ENCODE measurements at regions not wholly inside any gene's neighbourhood (a gene's known extent, or its start where the extent isn't known, plus 50 kb on each side); places are given as distances from the start of the nearest gene placed in this dataset.

- Mint-ChIP-seq H3K9me3 (peaks cover 3 to 59% of the 10 kb centered on the region in 2 experiments; a peak in 3 of 5 replicates), H3K4me1 (no peaks in the 10 kb centered on the region), H3K27me3 (ENCODE audit: low read depth) (peaks cover 16% of the 10 kb centered on the region), H3K36me3 (ENCODE audit: insufficient read depth in 1 of 3, low read depth in 3 of 3) (peaks cover 0 to 4% (median 0%) of the 10 kb centered on the region in 3 experiments; a peak in 1 of 7 replicates), H3K27ac (no peak overlapping the region), H3K4me3 (no peak overlapping the region)
- Histone ChIP-seq H3K23ac (ENCODE audit: insufficient read length, low read depth, low read length) (no peak overlapping the region), H3K14ac (ENCODE audit: insufficient read depth, low read length) (no peak overlapping the region), H4K91ac (ENCODE audit: insufficient read length, low read depth, low read length) (no peak overlapping the region), H3K23me2 (ENCODE audit: insufficient read length, low read depth, low read length, poor library complexity, severe bottlenecking) (no peaks in the 10 kb centered on the region), H3K4me1 (ENCODE audit: insufficient read depth, low read length) (no peaks in the 10 kb centered on the region), H3K56ac (ENCODE audit: insufficient read length, low read depth, low read length) (no peak overlapping the region), H4K8ac (replicated peaks; ENCODE audit: insufficient read length, low read depth, low read length) (no peak overlapping the region), H2BK12ac (ENCODE audit: insufficient read length, low read depth, low read length) (no peak overlapping the region), H3K9ac (ENCODE audit: extremely low read depth, insufficient read length, low read length) (no peak overlapping the region), H3K4me2 (ENCODE audit: insufficient read depth, insufficient read length, low read length) (no peak overlapping the region), H2BK120ac (ENCODE audit: low read depth, low read length, poor library complexity, severe bottlenecking) (no peak overlapping the region), H2BK20ac (ENCODE audit: low read depth, low read length, poor library complexity, severe bottlenecking) (no peak overlapping the region), H2AFZ (ENCODE audit: low read length) (no peak overlapping the region), H4K20me1 (ENCODE audit: control insufficient read depth, insufficient read depth, insufficient read length) (no peaks in the 10 kb centered on the region), H3K27me3 (ENCODE audit: insufficient read depth, low read length) (no peaks in the 10 kb centered on the region), H4K5ac (ENCODE audit: insufficient read length, low read depth, low read length) (no peak overlapping the region), H3K79me2 (ENCODE audit: insufficient read depth, low read length) (no peaks in the 10 kb centered on the region), H3K27ac (ENCODE audit: insufficient read length, low read depth, low read length) (no peak overlapping the region), H3K9me3 (ENCODE audit: control insufficient read depth, low read depth, low read length) (no peaks in the 10 kb centered on the region), H3K4ac (ENCODE audit: low read depth, low read length) (no peak overlapping the region), H3T11ph (ENCODE audit: low read length) (no peak overlapping the region), H2BK15ac (ENCODE audit: low read depth, low read length) (no peak overlapping the region), H2BK5ac (ENCODE audit: insufficient read length, low read length) (no peak overlapping the region), H2AK5ac (ENCODE audit: insufficient read length, low read length) (no peak overlapping the region), H3K18ac (ENCODE audit: insufficient read length, low read depth, low read length) (no peak overlapping the region), H3K79me1 (ENCODE audit: insufficient read depth, low read depth, low read length, poor library complexity, severe bottlenecking) (no peaks in the 10 kb centered on the region)
- WGBS (ENCODE audit: extremely low coverage, insufficient read length, low lambda C conversion rate) = no CpG with 5 or more reads among the region's 1 CpG
- TF ChIP-seq, protein P1, sequence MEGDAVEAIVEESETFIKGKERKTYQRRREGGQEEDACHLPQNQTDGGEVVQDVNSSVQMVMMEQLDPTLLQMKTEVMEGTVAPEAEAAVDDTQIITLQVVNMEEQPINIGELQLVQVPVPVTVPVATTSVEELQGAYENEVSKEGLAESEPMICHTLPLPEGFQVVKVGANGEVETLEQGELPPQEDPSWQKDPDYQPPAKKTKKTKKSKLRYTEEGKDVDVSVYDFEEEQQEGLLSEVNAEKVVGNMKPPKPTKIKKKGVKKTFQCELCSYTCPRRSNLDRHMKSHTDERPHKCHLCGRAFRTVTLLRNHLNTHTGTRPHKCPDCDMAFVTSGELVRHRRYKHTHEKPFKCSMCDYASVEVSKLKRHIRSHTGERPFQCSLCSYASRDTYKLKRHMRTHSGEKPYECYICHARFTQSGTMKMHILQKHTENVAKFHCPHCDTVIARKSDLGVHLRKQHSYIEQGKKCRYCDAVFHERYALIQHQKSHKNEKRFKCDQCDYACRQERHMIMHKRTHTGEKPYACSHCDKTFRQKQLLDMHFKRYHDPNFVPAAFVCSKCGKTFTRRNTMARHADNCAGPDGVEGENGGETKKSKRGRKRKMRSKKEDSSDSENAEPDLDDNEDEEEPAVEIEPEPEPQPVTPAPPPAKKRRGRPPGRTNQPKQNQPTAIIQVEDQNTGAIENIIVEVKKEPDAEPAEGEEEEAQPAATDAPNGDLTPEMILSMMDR (conservative IDR thresholded peaks at IDR 0.05) = no peak
- no peak for DNase-seq
These were observed 253.4 kb downstream of the SOD2 start for GRCh38 chr6:159439651-159440050.

All from H9 (cell line).